MCF 10A (cell line): ENCODE measurements at regions not wholly inside any gene's neighbourhood (a gene's known extent, or its start where the extent isn't known, plus 50 kb on each side); places are given as distances from the start of the nearest gene placed in this dataset.

Experiments used
- BruUV-seq: library from RNA; stranded (reverse); fragments of 400-500 nt; replicated peaks from 2 replicates; lab custom pipeline; 2021; lab: Mats Ljungman, UMichigan
- CTCF ChIA-PET: fragments of 300-600 bp; sonication (Branson Sonifier 250); formaldehyde crosslinking; extraction: SDS; loops from one replicate; lab custom pipeline; 2021; ENCODE audit warnings: antibody characterized with exemption, inconsistent platforms; lab: Yijun Ruan, JAX
- POLR2A ChIA-PET: fragments of 300-600, 350-650 bp; sonication (Branson Sonifier 250); formaldehyde crosslinking; extraction: SDS; loops from one replicate; lab custom pipeline; 2020; ENCODE audit warnings: antibody characterized with exemption, inconsistent platforms; lab: Yijun Ruan, JAX
- DNase-seq: peaks from one replicate; pipeline ENCODE4 v3.0.0-alpha.2; 2018; ENCODE audit not compliant: unreplicated experiment
- H3K27ac Mint-ChIP-seq: one replicate; pipeline ENCODE4 v1.8.0; 2022; ENCODE audit warnings: mild to moderate bottlenecking, low read depth, mixed read lengths; ENCODE audit not compliant: unreplicated experiment
- H3K27me3 Mint-ChIP-seq: one replicate; pipeline ENCODE4 v1.8.0; 2022; ENCODE audit warnings: mixed read lengths; ENCODE audit not compliant: insufficient read depth, unreplicated experiment
- H3K36me3 Mint-ChIP-seq: one replicate; pipeline ENCODE4 v1.8.0; 2022; ENCODE audit warnings: mild to moderate bottlenecking, moderate library complexity, mixed read lengths; ENCODE audit not compliant: insufficient read depth, unreplicated experiment
- H3K4me1 Mint-ChIP-seq: one replicate; pipeline ENCODE4 v1.8.0; 2022; ENCODE audit warnings: mixed read lengths; ENCODE audit not compliant: insufficient read depth, unreplicated experiment
- H3K4me3 Mint-ChIP-seq: one replicate; pipeline ENCODE4 v1.8.0; 2022; ENCODE audit warnings: mild to moderate bottlenecking, moderate library complexity, mixed read lengths; ENCODE audit not compliant: unreplicated experiment
- H3K9me3 Mint-ChIP-seq: one replicate; pipeline ENCODE4 v1.8.0; 2022; ENCODE audit warnings: mixed read lengths; ENCODE audit not compliant: unreplicated experiment
- intact Hi-C: fragments of 100-400 bp; cut with micrococcal nuclease; formaldehyde crosslinking; loops from 2 replicates; pipeline ENCODE4 v1.14.1; 2022
- TF ChIP-seq, protein P1 (sequence below): fragments of 200-600 bp; IDR thresholded peaks from one replicate; pipeline ENCODE4 v1.8.0; 2022; ENCODE audit warnings: antibody characterized with exemption, mild to moderate bottlenecking; ENCODE audit not compliant: unreplicated experiment

DNA sequence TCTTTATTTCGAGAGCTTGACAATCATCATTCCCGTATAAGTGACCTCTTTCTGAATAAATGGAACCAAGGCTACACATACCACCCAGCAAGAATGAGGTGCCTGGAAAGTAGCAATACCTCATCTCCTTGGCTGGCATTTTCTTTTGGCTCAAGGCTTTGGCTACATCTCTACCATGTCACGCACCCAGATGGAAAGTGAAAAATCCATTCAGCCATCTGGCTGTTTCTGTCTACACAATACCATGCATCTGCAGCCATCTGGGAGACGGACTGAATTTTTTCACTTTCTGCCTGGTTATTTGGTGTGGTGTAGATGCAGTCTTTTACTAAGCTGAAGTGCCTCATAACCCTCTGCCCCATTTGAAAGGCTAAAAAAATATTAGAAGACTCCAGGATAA lies 566.9 kb downstream of the BCL11A start:
- no peaks in the 10 kb centered on the region for H3K27me3 Mint-ChIP-seq
- POLR2A ChIA-PET, result no interaction called here
- no peak for DNase-seq
- H3K27ac Mint-ChIP-seq, result no peak overlapping the region
- H3K36me3 Mint-ChIP-seq, result no peaks in the 10 kb centered on the region
- TF ChIP-seq, protein P1, sequence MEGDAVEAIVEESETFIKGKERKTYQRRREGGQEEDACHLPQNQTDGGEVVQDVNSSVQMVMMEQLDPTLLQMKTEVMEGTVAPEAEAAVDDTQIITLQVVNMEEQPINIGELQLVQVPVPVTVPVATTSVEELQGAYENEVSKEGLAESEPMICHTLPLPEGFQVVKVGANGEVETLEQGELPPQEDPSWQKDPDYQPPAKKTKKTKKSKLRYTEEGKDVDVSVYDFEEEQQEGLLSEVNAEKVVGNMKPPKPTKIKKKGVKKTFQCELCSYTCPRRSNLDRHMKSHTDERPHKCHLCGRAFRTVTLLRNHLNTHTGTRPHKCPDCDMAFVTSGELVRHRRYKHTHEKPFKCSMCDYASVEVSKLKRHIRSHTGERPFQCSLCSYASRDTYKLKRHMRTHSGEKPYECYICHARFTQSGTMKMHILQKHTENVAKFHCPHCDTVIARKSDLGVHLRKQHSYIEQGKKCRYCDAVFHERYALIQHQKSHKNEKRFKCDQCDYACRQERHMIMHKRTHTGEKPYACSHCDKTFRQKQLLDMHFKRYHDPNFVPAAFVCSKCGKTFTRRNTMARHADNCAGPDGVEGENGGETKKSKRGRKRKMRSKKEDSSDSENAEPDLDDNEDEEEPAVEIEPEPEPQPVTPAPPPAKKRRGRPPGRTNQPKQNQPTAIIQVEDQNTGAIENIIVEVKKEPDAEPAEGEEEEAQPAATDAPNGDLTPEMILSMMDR, result no peak
- no peaks in the 10 kb centered on the region for H3K9me3 Mint-ChIP-seq
- intact Hi-C loops, result no loop called here
- H3K4me3 Mint-ChIP-seq, result no peak overlapping the region
- no TSS peak for BruUV-seq
- CTCF ChIA-PET, result no interaction called here
- H3K4me1 Mint-ChIP-seq, result no peaks in the 10 kb centered on the region

DNA sequence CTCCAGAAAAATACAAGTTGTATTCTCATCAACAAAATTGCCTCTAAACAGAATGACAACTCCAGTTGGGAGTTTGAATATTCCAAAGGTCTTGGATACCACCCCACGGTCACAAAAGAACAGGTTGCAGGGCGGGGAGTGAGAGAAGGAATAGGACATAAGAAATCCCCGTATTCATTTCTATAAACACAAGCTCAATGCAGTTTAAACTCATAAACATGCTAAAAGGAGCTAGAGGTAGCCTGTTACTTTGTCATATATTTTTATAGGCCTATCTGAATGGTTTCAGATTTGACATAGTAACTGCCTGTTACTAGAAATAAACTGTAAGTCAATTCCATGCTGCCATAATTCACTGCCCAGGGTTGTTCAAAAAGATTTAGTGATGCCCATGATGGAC lies 567.5 kb downstream of the BCL11A start:
- intact Hi-C loops, result no loop called here
- POLR2A ChIA-PET, result no interaction called here
- Mint-ChIP-seq H3K4me1 (no peaks in the 10 kb centered on the region), H3K4me3 (no peak overlapping the region), H3K36me3 (no peaks in the 10 kb centered on the region), H3K27ac (no peak overlapping the region), H3K9me3 (no peaks in the 10 kb centered on the region), H3K27me3 (no peaks in the 10 kb centered on the region)
- BruUV-seq, result no TSS peak
- CTCF ChIA-PET, result no interaction called here
- no peak for DNase-seq
- TF ChIP-seq, protein P1, result no peak

DNA sequence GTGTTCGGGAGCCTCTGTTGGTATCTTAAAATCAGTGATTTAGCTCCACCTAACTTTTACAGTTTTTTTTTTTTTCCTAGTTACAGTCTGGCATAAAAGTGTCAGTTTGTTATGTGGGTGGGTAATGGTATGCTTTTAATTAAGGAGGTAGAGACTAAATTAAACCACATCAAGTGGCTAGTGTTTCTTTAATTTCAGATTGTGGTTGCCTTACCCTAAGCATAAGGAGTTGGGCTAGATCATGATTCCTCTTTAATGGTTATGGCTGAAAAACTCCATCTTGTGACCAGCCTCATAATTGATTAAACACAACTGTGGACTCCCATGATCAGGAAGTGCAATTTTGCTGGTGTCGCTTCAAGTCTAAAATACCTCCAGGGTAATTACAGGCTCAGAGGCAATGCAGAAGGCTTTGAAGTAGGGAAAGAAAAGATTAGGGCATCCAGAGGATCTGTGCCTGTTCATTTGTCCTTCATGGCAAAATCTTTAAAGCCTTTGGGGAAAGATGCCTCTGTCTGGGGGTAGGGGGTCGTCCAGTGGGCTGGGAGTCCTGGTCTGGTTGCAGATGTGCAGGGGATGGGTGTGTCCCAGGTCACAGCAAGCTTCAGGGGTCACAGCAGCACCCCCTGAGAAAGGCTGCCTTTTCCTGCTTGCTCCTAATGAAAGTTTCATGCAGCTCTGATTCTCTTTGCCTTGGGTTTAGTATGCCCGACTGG lies 579.2 kb downstream of the BCL11A start:
- intact Hi-C loops, result no loop called here
- BruUV-seq, result no TSS peak
- Mint-ChIP-seq H3K4me3 (no peak overlapping the region), H3K4me1 (no peaks in the 10 kb centered on the region), H3K36me3 (no peaks in the 10 kb centered on the region), H3K27me3 (no peaks in the 10 kb centered on the region), H3K9me3 (no peaks in the 10 kb centered on the region), H3K27ac (no peak overlapping the region)
- ChIA-PET CTCF (no interaction called here), POLR2A (no interaction called here)
- TF ChIP-seq, protein P1, result no peak
- DNase-seq, result no peak

DNA sequence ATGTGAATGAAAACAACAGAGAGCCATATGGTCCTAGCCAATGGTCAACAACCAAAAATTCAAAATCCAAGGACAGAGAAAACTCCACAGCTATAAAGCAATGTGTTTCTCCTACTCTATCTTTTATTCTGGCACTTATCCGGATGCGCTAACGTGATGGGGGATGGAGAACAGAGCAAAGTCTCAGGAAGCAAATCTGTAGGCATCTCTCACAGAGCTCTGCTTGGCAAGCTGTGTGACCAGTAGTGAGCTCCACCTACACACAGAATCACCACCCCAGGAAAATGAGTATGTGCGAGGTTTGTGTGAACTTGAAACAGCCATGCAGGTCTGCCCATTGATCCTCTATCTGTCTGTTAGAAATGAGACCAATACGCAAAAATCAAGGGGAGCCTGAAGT lies 584.3 kb downstream of the BCL11A start:
- ChIA-PET CTCF (interaction anchor here (0.6 kb wide), 1 partner anchor 305 kb away, joined by 6 read pairs; no protein-coding TSS in a partner anchor), POLR2A (no interaction called here)
- Mint-ChIP-seq H3K36me3 (no peaks in the 10 kb centered on the region), H3K4me1 (no peaks in the 10 kb centered on the region), H3K27ac (no peak overlapping the region), H3K9me3 (no peaks in the 10 kb centered on the region), H3K27me3 (no peaks in the 10 kb centered on the region), H3K4me3 (no peak overlapping the region)
- no peak for DNase-seq
- TF ChIP-seq, protein P1, result no peak
- intact Hi-C loops, result no loop called here
- BruUV-seq, result no TSS peak
